ENCODE measurements at regions not wholly inside any gene's neighbourhood (a gene's known extent, or its start where the extent isn't known, plus 50 kb on each side); places are given as distances from the start of the nearest gene placed in this dataset.

GRCh38 chr13:19052180-19052579 lies 129.4 kb downstream of the TUBA3C start:
- no peak overlapping the region for H3K4ac ChIP-seq (ENCODE audit: low read depth, low read length)
- Mint-ChIP-seq H3K27me3 (ENCODE audit: low read depth) (peaks cover 2% of the 10 kb centered on the region), H3K4me1 (no peaks in the 10 kb centered on the region), H3K27ac (no peak overlapping the region), H3K4me3 (no peak overlapping the region), H3K9me3 (peaks cover 96 to 100% of the 10 kb centered on the region in 2 experiments), H3K36me3 (ENCODE audit: insufficient read depth in 1 of 3, low read depth in 3 of 3) (peaks cover 15 to 35% (median 21%) of the 10 kb centered on the region in 3 experiments; a peak in 6 of 7 replicates)
- H3K4me2 ChIP-seq (ENCODE audit: insufficient read depth, insufficient read length, low read length): no peak overlapping the region
- H3K56ac ChIP-seq (ENCODE audit: insufficient read length, low read depth, low read length): no peak overlapping the region
- no peaks in the 10 kb centered on the region for H3K79me2 ChIP-seq (ENCODE audit: insufficient read depth, low read length)
- no peak overlapping the region for H2BK15ac ChIP-seq (ENCODE audit: low read depth, low read length)
- no peaks in the 10 kb centered on the region for H3K4me1 ChIP-seq (ENCODE audit: insufficient read depth, low read length)
- H3K9ac ChIP-seq (ENCODE audit: extremely low read depth, insufficient read length, low read length): no peak overlapping the region
- no peak overlapping the region for H2AK5ac ChIP-seq (ENCODE audit: insufficient read length, low read length)
- no peak overlapping the region for H2BK20ac ChIP-seq (ENCODE audit: low read depth, low read length, poor library complexity, severe bottlenecking)
- H3K27ac ChIP-seq (ENCODE audit: insufficient read length, low read depth, low read length): no peak overlapping the region
- H3T11ph ChIP-seq (ENCODE audit: low read length): no peak overlapping the region
- no peak overlapping the region for H4K8ac ChIP-seq (replicated peaks; ENCODE audit: insufficient read length, low read depth, low read length)
- no peak overlapping the region for H4K91ac ChIP-seq (ENCODE audit: insufficient read length, low read depth, low read length)
- H3K14ac ChIP-seq (ENCODE audit: insufficient read depth, low read length): no peak overlapping the region
- WGBS (ENCODE audit: extremely low coverage, insufficient read length, low lambda C conversion rate): no CpG with 5 or more reads among the region's 6 CpGs
- H2AFZ ChIP-seq (ENCODE audit: low read length): no peak overlapping the region
- H3K27me3 ChIP-seq (ENCODE audit: insufficient read depth, low read length): no peaks in the 10 kb centered on the region
- H4K5ac ChIP-seq (ENCODE audit: insufficient read length, low read depth, low read length): no peak overlapping the region
- peaks cover 96% of the 10 kb centered on the region for H3K9me3 ChIP-seq (ENCODE audit: control insufficient read depth, low read depth, low read length)
- no peak overlapping the region for H2BK120ac ChIP-seq (ENCODE audit: low read depth, low read length, poor library complexity, severe bottlenecking)
- H3K79me1 ChIP-seq (ENCODE audit: insufficient read depth, low read depth, low read length, poor library complexity, severe bottlenecking): no peaks in the 10 kb centered on the region
- H2BK5ac ChIP-seq (ENCODE audit: insufficient read length, low read length): no peak overlapping the region
- no peaks in the 10 kb centered on the region for H4K20me1 ChIP-seq (ENCODE audit: control insufficient read depth, insufficient read depth, insufficient read length)
- no peak overlapping the region for H3K23ac ChIP-seq (ENCODE audit: insufficient read length, low read depth, low read length)
- no peak overlapping the region for H3K18ac ChIP-seq (ENCODE audit: insufficient read length, low read depth, low read length)
- no peak for TF ChIP-seq CTCF (conservative IDR thresholded peaks at IDR 0.05)
- DNase-seq: no peak
- no peak overlapping the region for H2BK12ac ChIP-seq (ENCODE audit: insufficient read length, low read depth, low read length)
- H3K23me2 ChIP-seq (ENCODE audit: insufficient read length, low read depth, low read length, poor library complexity, severe bottlenecking): no peaks in the 10 kb centered on the region
